GM12878 (cell line): ENCODE measurements at regions not wholly inside any gene's neighbourhood (a gene's known extent, or its start where the extent isn't known, plus 50 kb on each side); places are given as distances from the start of the nearest gene placed in this dataset.

Experiments used
- ATAC-seq: fragments of 200-7000 bp; cut with Tn5 transposase; 3 replicates; pipeline ENCODE4 v1.9.1; 2020; ENCODE audit warnings: mild to moderate bottlenecking, moderate library complexity
- BruUV-seq: library from RNA; stranded (reverse); fragments of 400-500 nt; replicated peaks from 2 replicates; lab custom pipeline; 2021; lab: Mats Ljungman, UMichigan
- CTCF ChIA-PET: fragments of 300-600 bp; sonication (Branson Sonifier 250); formaldehyde crosslinking; extraction: SDS; loops from one replicate; lab custom pipeline; 2021; ENCODE audit warnings: inconsistent platforms; lab: Yijun Ruan, JAX
- POLR2A ChIA-PET: fragments of 350-600 bp; formaldehyde crosslinking; extraction: SDS; loops from one replicate; lab custom pipeline; 2021; ENCODE audit warnings: inconsistent platforms; lab: Charles Lee
- RAD21 ChIA-PET: fragments of 300-600 bp; sonication (Branson Sonifier 250); formaldehyde crosslinking; loops from one replicate; lab custom pipeline; 2023; ENCODE audit warnings: antibody characterized with exemption; ENCODE audit not compliant: unreplicated experiment; lab: Charles Lee
- SMC1A ChIA-PET: fragments of 300-600 bp; sonication (Branson Sonifier 250); formaldehyde crosslinking; loops from one replicate; lab custom pipeline; 2023; ENCODE audit not compliant: unreplicated experiment, uncharacterized antibody; lab: Charles Lee
- DNase-seq: peaks from one replicate; pipeline ENCODE4 v3.0.0-alpha.2; 2011; ENCODE audit warnings: low read depth, low spot score
- FAIRE-seq: peaks from 3 replicates; lab custom pipeline; 2011; peaks lifted over from hg19 to GRCh38; lab: Jason Lieb, UNC
- H2AFZ ChIP-seq: 2 replicates; pipeline ENCODE4 v1.6.0; 2011; ENCODE audit warnings: low read depth, low read length, control low read depth; ENCODE audit not compliant: control insufficient read depth
- H3K27ac ChIP-seq: 2 replicates; pipeline ENCODE4 v1.5.1; 2011; ENCODE audit warnings: control low read depth; ENCODE audit not compliant: control insufficient read depth, insufficient read depth
- H3K27me3 ChIP-seq, 2 experiments: replicated peaks in 1 of 2; 2 replicates each; pipeline versions ENCODE4 v1.6.0 to v1.6.1; 2011; ENCODE audit warnings: low read length in 1 of 2; ENCODE audit not compliant: control insufficient read depth in 2 of 2, insufficient read depth in 2 of 2
- H3K36me3 ChIP-seq, 2 experiments: 2 replicates each; pipeline ENCODE4 v1.5.1; 2011; ENCODE audit warnings: low read length in 1 of 2; ENCODE audit not compliant: control insufficient read depth in 2 of 2, insufficient read depth in 2 of 2
- H3K4me1 ChIP-seq: 2 replicates; pipeline ENCODE4 v1.6.1; 2011; ENCODE audit warnings: mild to moderate bottlenecking, low read length, moderate library complexity, mixed read lengths; ENCODE audit not compliant: control insufficient read depth, insufficient read depth
- H3K4me2 ChIP-seq: 2 replicates; pipeline ENCODE4 v1.6.0; 2011; ENCODE audit warnings: control low read depth; ENCODE audit not compliant: control insufficient read depth, insufficient read depth
- H3K4me3 ChIP-seq: fragments of 200-600 bp; sonication (generic); 2 replicates; pipeline ENCODE4 v1.5.1; 2016
- H3K79me2 ChIP-seq: 2 replicates; pipeline ENCODE4 v1.6.0; 2011; ENCODE audit warnings: low read length; ENCODE audit not compliant: control insufficient read depth, insufficient read depth
- H3K9ac ChIP-seq: 2 replicates; pipeline ENCODE4 v1.8.0; 2011; ENCODE audit warnings: low read length, control low read depth, mixed read lengths; ENCODE audit not compliant: control insufficient read depth, insufficient read depth
- H3K9me3 ChIP-seq: replicated peaks from 3 replicates; pipeline ENCODE4 v1.5.1; 2011; ENCODE audit warnings: mild to moderate bottlenecking, low read length; ENCODE audit not compliant: control insufficient read depth, insufficient read depth
- H4K20me1 ChIP-seq: 2 replicates; pipeline ENCODE4 v1.6.0; 2011; ENCODE audit not compliant: control insufficient read depth, insufficient read depth
- BACH1 ChIP-seq: fragments of 450-650 bp; IDR thresholded peaks from 2 replicates; pipeline ENCODE4 v1.6.1; 2017; ENCODE audit warnings: mild to moderate bottlenecking, borderline replicate concordance
- CBX5 ChIP-seq: sonication (generic); IDR thresholded peaks from 2 replicates; pipeline ENCODE4 v1.6.1; 2016; ENCODE audit warnings: low read depth, moderate library complexity, mild to moderate bottlenecking, inconsistent platforms
- IKZF2 ChIP-seq, 2 experiments: fragments of 450-650 bp; IDR thresholded peaks; 2 replicates each; pipeline ENCODE4 v1.6.1; 2017; ENCODE audit warnings: mild to moderate bottlenecking in 2 of 2, moderate library complexity in 2 of 2
- MTA2 ChIP-seq: fragments of 450-650 bp; IDR thresholded peaks from 2 replicates; pipeline ENCODE4 v1.6.1; 2016; ENCODE audit warnings: low read depth, mild to moderate bottlenecking, moderate library complexity
- NBN ChIP-seq: fragments of 450-650 bp; IDR thresholded peaks from 2 replicates; pipeline ENCODE4 v1.6.1; 2016
- NR2C1 ChIP-seq: fragments of 450-650 bp; IDR thresholded peaks from 2 replicates; pipeline ENCODE4 v1.6.1; 2017; ENCODE audit warnings: antibody characterized with exemption, mild to moderate bottlenecking, moderate library complexity
- PAX8 ChIP-seq: fragments of 450-650 bp; IDR thresholded peaks from 2 replicates; pipeline ENCODE4 v1.6.1; 2017; ENCODE audit warnings: mild to moderate bottlenecking, moderate library complexity
- RAD21 ChIP-seq: IDR thresholded peaks from 2 replicates; pipeline ENCODE4 v1.6.1; 2011; ENCODE audit warnings: mild to moderate bottlenecking, low read depth, low read length, moderate library complexity; ENCODE audit not compliant: insufficient read depth
- RAD51 ChIP-seq: fragments of 450-650 bp; IDR thresholded peaks from 2 replicates; pipeline ENCODE4 v1.6.1; 2016; ENCODE audit warnings: moderate library complexity, mild to moderate bottlenecking, inconsistent platforms
- SIN3A ChIP-seq: IDR thresholded peaks from 2 replicates; pipeline ENCODE4 v1.6.1; 2012; ENCODE audit warnings: low read depth, low read length, improper control_type of control experiment
- SMAD5 ChIP-seq: IDR thresholded peaks from 2 replicates; pipeline ENCODE4 v1.6.1; 2016; ENCODE audit warnings: antibody characterized with exemption, low read depth
- SRF ChIP-seq, 2 experiments: IDR thresholded peaks; 2 replicates each; pipeline ENCODE4 v1.6.1; 2011; ENCODE audit warnings: low read depth in 2 of 2, low read length in 2 of 2, mild to moderate bottlenecking in 1 of 2, moderate library complexity in 1 of 2
- SUPT20H ChIP-seq: IDR thresholded peaks from 2 replicates; pipeline ENCODE4 v1.6.1; 2011; ENCODE audit warnings: low read depth, mild to moderate bottlenecking, low read length, moderate library complexity, borderline replicate concordance; ENCODE audit not compliant: control insufficient read depth
- TARDBP ChIP-seq: IDR thresholded peaks from 2 replicates; pipeline ENCODE4 v1.6.1; 2016; ENCODE audit warnings: borderline replicate concordance
- USF1 ChIP-seq: IDR thresholded peaks from 2 replicates; pipeline ENCODE4 v1.6.1; 2011; ENCODE audit warnings: borderline replicate concordance, low read depth, mild to moderate bottlenecking, moderate library complexity, mixed read lengths, low read length; ENCODE audit not compliant: insufficient read depth; ENCODE audit errors: extremely low read length
- YY1 ChIP-seq: IDR thresholded peaks from 2 replicates; pipeline ENCODE4 v1.6.1; 2011; ENCODE audit warnings: low read depth, mild to moderate bottlenecking, low read length
- ZBTB33 ChIP-seq: fragments of 450-650 bp; IDR thresholded peaks from 2 replicates; pipeline ENCODE4 v1.6.1; 2017; ENCODE audit warnings: mild to moderate bottlenecking
- WGBS: methylation state at CpG from one replicate; pipeline ENCODE4 v1.1.6; 2016; ENCODE audit warnings: low lambda C conversion rate; ENCODE audit not compliant: insufficient replicate concordance, insufficient coverage; ENCODE audit errors: missing lambda C conversion rate; 5-methylcytosine and 5-hydroxymethylcytosine counted together
- in situ Hi-C: fragments of 300-500 bp; cut with MboI; formaldehyde crosslinking; loops from 9 replicates; pipeline ENCODE4 v1.14.3; 2018; ENCODE audit warnings: mixed read lengths
- intact Hi-C: fragments of 100-400 bp; cut with micrococcal nuclease; formaldehyde crosslinking; loops from one replicate; pipeline ENCODE4 v1.14.2; 2022; ENCODE audit not compliant: unreplicated experiment

DNA sequence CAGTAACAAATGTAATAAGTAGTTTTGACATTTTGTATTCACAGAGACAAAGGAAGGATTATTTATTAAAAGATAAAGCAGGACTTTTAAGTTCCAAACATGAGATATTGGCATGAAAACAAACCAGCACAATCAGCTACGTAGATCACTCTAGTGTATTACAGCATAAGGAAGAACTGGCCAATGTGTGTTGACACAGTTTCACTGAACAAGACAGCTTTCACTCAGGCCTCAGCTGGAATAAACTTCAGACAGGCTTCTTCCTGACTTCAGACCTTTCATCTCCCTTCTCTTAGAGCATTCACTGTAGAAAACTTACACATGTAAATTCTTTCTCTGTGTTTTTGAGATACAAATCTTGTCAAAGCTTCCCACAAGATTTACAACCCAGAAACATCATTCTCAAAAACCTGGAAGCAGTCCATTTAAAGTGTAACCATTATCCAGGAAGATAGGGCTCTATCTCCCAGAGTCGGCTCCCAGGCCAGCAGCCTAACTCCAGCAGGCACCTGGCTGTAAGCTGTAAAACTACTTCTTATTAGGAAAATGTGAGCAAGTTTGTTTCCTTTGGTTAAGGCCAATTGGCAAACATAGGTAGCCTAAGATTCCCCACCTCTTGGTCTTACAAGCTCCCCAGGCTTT, 768.3 kb upstream of the CDH7 start:
- ChIA-PET CTCF (no interaction called here), RAD21 (no interaction called here), SMC1A (interaction anchor here (0.9 kb wide), 1 partner anchor 11 kb away, joined by 3 read pairs; no protein-coding TSS in a partner anchor), POLR2A (no interaction called here)
- ATAC-seq (no peak), FAIRE-seq (no peak), DNase-seq (no peak)
- in situ Hi-C loops (no loop called here), intact Hi-C loops (no loop called here)
- TF ChIP-seq BACH1 (no peak), IKZF2 (IDR thresholded peaks at IDR 0.05) (no peak), PAX8 (no peak), RAD51 (no peak), YY1 (no peak), CBX5 (no peak), SUPT20H (no peak), SMAD5 (no peak), ZBTB33 (no peak), NR2C1 (no peak), MTA2 (no peak), RAD21 (no peak), SIN3A (no peak), NBN (no peak), SRF (IDR thresholded peaks at IDR 0.05; ENCODE audit: low read depth in 2 of 2, low read length in 2 of 2) (no peak), USF1 (no peak), TARDBP (no peak)
- no peak overlapping the region for H2AFZ ChIP-seq
- H4K20me1 ChIP-seq, result no peaks in the 10 kb centered on the region
- no peak overlapping the region for H3K4me3 ChIP-seq
- no peak overlapping the region for H3K9ac ChIP-seq
- H3K9me3 ChIP-seq, result no peaks in the 10 kb centered on the region
- no peak overlapping the region for H3K27ac ChIP-seq
- no peaks in the 10 kb centered on the region for H3K4me1 ChIP-seq
- H3K4me2 ChIP-seq, result no peak overlapping the region
- no peaks in the 10 kb centered on the region for H3K36me3 ChIP-seq
- no peaks in the 10 kb centered on the region for H3K79me2 ChIP-seq
- no peaks in the 10 kb centered on the region; a peak in 1 of 4 replicates for H3K27me3 ChIP-seq
- 24% methylated on average over 2 of the region's 2 CpGs for WGBS
- BruUV-seq, result no TSS peak
